Nephron progenitor cell (in vitro differentiated cells): ENCODE measurements at regions not wholly inside any gene's neighbourhood (a gene's known extent, or its start where the extent isn't known, plus 50 kb on each side); places are given as distances from the start of the nearest gene placed in this dataset.

Experiments
- DNase-seq: peaks from one replicate; pipeline ENCODE4 v3.0.0; 2021
- H3K27ac Mint-ChIP-seq: 2 replicates; pipeline ENCODE4 v1.8.0; 2021; ENCODE audit warnings: mild to moderate bottlenecking, moderate library complexity, mixed read lengths
- H3K27me3 Mint-ChIP-seq: 2 replicates; pipeline ENCODE4 v1.8.0; 2021; ENCODE audit warnings: mild to moderate bottlenecking, low read depth, mixed read lengths; ENCODE audit not compliant: poor library complexity
- H3K36me3 Mint-ChIP-seq: 2 replicates; pipeline ENCODE4 v1.8.0; 2021; ENCODE audit warnings: low read depth, mixed read lengths
- H3K4me1 Mint-ChIP-seq: 2 replicates; pipeline ENCODE4 v1.8.0; 2021; ENCODE audit warnings: mixed read lengths
- H3K4me3 Mint-ChIP-seq: 2 replicates; pipeline ENCODE4 v1.8.0; 2021; ENCODE audit warnings: mild to moderate bottlenecking, moderate library complexity, mixed read lengths
- H3K9me3 Mint-ChIP-seq: 2 replicates; pipeline ENCODE4 v1.8.0; 2021; ENCODE audit warnings: mild to moderate bottlenecking, moderate library complexity, mixed read lengths
- TF ChIP-seq, protein P1 (sequence below): fragments of 200-600 bp; sonication (generic); IDR thresholded peaks from 2 replicates; pipeline ENCODE4 v1.5.0; 2021; ENCODE audit warnings: antibody characterized with exemption

DNA sequence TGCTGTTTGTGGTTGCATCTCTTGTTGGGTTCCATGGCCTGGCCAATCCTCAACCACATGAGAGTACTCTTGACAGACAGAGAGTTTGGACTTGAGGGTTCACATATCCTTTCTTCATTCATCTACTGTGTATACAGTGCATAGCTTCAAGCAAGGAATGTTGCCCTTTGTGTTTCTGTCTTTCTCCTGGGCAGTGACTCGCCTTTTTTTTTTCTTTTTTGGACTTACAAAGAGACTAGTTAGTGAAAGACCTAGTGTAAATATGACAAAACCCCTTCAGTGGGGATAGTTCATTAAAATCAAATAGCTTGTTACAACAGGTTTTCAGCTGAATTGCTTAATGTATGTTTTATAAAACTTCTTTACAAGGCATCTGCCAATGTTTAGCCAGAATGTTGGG lies 290.2 kb downstream of the FGFR2 start:
- Mint-ChIP-seq H3K36me3 (peaks cover 4% of the 10 kb centered on the region), H3K27ac (no peak overlapping the region), H3K4me3 (no peak overlapping the region), H3K9me3 (peaks cover 19% of the 10 kb centered on the region), H3K4me1 (peaks cover 38% of the 10 kb centered on the region), H3K27me3 (peaks cover 4% of the 10 kb centered on the region)
- no peak for DNase-seq
- TF ChIP-seq, protein P1, sequence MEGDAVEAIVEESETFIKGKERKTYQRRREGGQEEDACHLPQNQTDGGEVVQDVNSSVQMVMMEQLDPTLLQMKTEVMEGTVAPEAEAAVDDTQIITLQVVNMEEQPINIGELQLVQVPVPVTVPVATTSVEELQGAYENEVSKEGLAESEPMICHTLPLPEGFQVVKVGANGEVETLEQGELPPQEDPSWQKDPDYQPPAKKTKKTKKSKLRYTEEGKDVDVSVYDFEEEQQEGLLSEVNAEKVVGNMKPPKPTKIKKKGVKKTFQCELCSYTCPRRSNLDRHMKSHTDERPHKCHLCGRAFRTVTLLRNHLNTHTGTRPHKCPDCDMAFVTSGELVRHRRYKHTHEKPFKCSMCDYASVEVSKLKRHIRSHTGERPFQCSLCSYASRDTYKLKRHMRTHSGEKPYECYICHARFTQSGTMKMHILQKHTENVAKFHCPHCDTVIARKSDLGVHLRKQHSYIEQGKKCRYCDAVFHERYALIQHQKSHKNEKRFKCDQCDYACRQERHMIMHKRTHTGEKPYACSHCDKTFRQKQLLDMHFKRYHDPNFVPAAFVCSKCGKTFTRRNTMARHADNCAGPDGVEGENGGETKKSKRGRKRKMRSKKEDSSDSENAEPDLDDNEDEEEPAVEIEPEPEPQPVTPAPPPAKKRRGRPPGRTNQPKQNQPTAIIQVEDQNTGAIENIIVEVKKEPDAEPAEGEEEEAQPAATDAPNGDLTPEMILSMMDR, result no peak

DNA sequence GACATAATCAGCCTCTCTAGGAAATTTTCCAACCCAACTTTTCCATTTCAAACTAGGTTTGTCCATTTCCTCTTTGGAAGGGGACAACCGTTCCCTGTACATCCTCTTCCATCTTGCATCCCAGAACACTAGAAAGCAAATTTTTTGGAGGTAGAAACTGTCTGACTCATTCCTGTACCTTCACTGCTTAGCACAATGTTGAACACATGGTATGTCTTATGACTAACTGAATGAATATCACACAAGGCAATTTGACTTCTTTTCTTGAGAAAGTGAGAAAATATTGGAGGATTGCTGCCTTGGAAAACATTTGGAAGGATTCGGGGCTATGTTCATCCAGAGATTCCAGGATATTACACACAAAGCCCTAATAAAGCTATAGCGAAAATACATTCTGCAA lies 289.1 kb downstream of the FGFR2 start:
- Mint-ChIP-seq H3K27me3 (peaks cover 4% of the 10 kb centered on the region), H3K4me3 (no peak overlapping the region), H3K27ac (no peak overlapping the region), H3K9me3 (peaks cover 19% of the 10 kb centered on the region), H3K36me3 (peaks cover 4% of the 10 kb centered on the region), H3K4me1 (peaks cover 50% of the 10 kb centered on the region)
- no peak for DNase-seq
- TF ChIP-seq, protein P1, result no peak

DNA sequence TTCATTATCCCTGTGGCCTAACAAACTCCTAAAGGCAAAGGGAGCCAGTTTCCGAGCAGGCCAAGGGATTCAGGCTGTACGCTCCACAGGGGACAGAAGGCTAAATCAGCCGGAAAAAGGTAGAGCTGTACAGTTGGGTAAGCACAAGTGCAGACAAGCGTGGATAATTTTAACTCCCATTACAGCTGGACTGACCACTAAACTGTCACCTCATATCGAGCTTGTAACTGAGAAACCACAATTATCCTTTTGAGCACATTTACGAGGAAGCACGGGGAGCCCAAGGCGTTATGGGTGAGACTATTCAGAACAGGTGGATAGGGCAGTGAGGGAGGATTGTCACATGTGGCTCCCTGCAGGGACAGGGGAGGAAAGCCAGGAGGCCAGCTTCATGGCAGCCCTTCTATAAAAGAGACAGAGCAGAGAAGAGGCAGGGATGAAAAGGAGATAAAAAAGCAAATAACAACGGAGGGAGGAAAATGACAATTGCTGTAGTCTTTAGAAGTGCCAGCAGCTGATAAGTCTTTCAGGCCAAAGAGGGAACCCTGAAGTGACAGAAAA lies 288.0 kb downstream of the FGFR2 start:
- TF ChIP-seq, protein P1, result no peak
- Mint-ChIP-seq H3K27me3 (peaks cover 4% of the 10 kb centered on the region), H3K27ac (peak overlapping the region; percentile 47), H3K4me1 (peaks cover 50% of the 10 kb centered on the region), H3K4me3 (no peak overlapping the region), H3K36me3 (peaks cover 4% of the 10 kb centered on the region), H3K9me3 (peaks cover 19% of the 10 kb centered on the region)
- peak; percentile 25 for DNase-seq

DNA sequence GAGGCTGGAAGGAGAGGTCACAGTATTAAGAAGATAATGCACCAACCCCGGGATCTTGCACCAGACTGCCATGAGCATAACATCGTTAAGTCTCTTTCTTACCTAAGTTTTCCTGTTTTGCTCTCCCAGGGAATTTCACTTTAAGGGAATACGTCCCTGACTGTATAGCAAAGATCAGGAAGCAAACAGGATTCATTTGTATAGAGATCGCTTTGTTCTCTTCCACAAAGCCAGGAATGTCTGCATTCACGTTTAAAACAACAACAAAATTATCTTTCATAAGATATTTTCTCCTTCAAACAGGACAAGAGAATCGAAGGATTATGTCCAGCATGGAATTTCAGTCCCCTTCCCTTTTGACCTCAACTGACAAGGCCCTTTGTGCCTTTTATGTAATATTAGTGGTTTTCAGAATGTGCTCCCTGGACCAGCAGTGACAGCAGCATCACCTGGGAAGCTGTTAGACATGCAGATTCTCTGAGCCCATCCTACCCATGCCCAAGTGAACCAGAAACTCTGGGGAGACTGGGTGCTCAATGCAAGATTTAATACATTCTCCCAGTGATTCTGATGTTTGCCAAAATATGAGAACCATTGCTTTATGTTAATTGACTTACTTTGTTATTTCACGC lies 286.3 kb downstream of the FGFR2 start:
- Mint-ChIP-seq H3K4me1 (peaks cover 64% of the 10 kb centered on the region), H3K4me3 (no peak overlapping the region)

DNA sequence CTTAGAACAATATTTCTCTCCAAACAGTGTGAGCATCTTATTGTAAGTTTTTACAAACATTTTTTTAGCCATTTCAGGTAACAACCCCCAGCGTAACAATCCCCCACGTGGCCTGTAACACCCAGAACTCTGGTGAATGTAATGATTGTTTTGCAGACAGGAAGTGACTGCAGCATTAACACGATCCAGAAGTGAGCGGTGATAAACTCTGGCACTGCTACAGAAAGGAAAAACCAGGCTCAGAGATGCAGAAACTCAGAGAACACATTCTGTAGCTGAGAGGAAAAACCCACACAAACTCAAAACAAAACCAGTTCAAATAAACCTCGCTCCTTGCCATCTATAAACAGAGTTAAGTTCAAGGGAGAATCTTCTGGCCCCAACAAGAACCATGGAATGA lies 285.7 kb downstream of the FGFR2 start:
- H3K4me1 Mint-ChIP-seq, result peaks cover 68% of the 10 kb centered on the region
- DNase-seq, result no peak
- TF ChIP-seq, protein P1, result no peak
- peaks cover 4% of the 10 kb centered on the region for H3K27me3 Mint-ChIP-seq
- peaks cover 14% of the 10 kb centered on the region for H3K9me3 Mint-ChIP-seq
- H3K27ac Mint-ChIP-seq, result peak overlapping the region; percentile 85
- peaks cover 2% of the 10 kb centered on the region for H3K36me3 Mint-ChIP-seq
- no peak overlapping the region for H3K4me3 Mint-ChIP-seq

More for the DNA sequence above, 286.3 kb downstream of the FGFR2 start:
- no peak for DNase-seq
- Mint-ChIP-seq H3K9me3 (peaks cover 19% of the 10 kb centered on the region), H3K27ac (peak overlapping the region; percentile 53), H3K36me3 (peaks cover 4% of the 10 kb centered on the region), H3K27me3 (peaks cover 4% of the 10 kb centered on the region)
- TF ChIP-seq, protein P1, result no peak
